ENCODE measurements at regions not wholly inside any gene's neighbourhood (a gene's known extent, or its start where the extent isn't known, plus 50 kb on each side); places are given as distances from the start of the nearest gene placed in this dataset.

- Histone ChIP-seq H3K23ac (ENCODE audit: insufficient read length) (no peak overlapping the region), H3K4me3 (ENCODE audit: extremely low read depth in 1 of 4, insufficient read depth in 2 of 4, low read depth in 3 of 4, low read length in 4 of 4) (no peak overlapping the region), H2BK5ac (ENCODE audit: low read depth, low read length) (no peak overlapping the region), H2BK120ac (replicated peaks; ENCODE audit: low read depth, low read length) (no peak overlapping the region), H3K18ac (ENCODE audit: extremely low read depth, low read length) (no peak overlapping the region), H3K14ac (ENCODE audit: insufficient read length) (no peak overlapping the region), H3K27me3 (replicated peaks in 1 of 4; ENCODE audit: control insufficient read depth in 3 of 4, extremely low read depth in 1 of 4, insufficient read depth in 3 of 4, low read length in 3 of 4) (no peaks in the 10 kb centered on the region), H3K79me1 (ENCODE audit: low read depth, low read length) (no peaks in the 10 kb centered on the region), H3K4me1 (replicated peaks in 1 of 4; ENCODE audit: control insufficient read depth in 3 of 4, insufficient read depth in 4 of 4, low read length in 3 of 4) (0 out of 7 replicates have a peak, but pooled peaks cover 0 to 2% (median 0%) of the 10 kb centered on the region in 4 experiments), H2BK20ac (ENCODE audit: low read length) (no peak overlapping the region), H2BK12ac (ENCODE audit: low read depth, low read length) (no peak overlapping the region), H3K9ac (replicated peaks in 1 of 4; ENCODE audit: extremely low read depth in 1 of 4, low read depth in 3 of 4, low read length in 3 of 4) (no peak overlapping the region), H3K79me2 (ENCODE audit: control insufficient read depth in 1 of 2, insufficient read depth in 2 of 2, low read length in 2 of 2) (no peaks in the 10 kb centered on the region), H3K36me3 (ENCODE audit: control insufficient read depth in 2 of 4, insufficient read depth in 4 of 4, low read length in 3 of 4) (no peaks in the 10 kb centered on the region), H4K5ac (ENCODE audit: insufficient read length, low read depth, low read length) (no peak overlapping the region), H3K4ac (replicated peaks; ENCODE audit: insufficient read length, low read depth, low read length) (no peak overlapping the region), H4K91ac (replicated peaks; ENCODE audit: insufficient read length, low read length) (no peak overlapping the region), H2BK15ac (ENCODE audit: low read length) (no peak overlapping the region), H3K23me2 (ENCODE audit: low read depth, low read length) (no peaks in the 10 kb centered on the region), H2AK5ac (ENCODE audit: low read depth, low read length) (no peak overlapping the region), H3K27ac (ENCODE audit: low read depth, low read length) (no peak overlapping the region), H3K56ac (replicated peaks; ENCODE audit: insufficient read length, low read depth, low read length) (no peak overlapping the region), H2AFZ (ENCODE audit: low read length) (no peak overlapping the region), H3K4me2 (ENCODE audit: insufficient read depth in 1 of 2, low read depth in 2 of 2, low read length in 2 of 2) (no peak overlapping the region), H4K20me1 (replicated peaks in 1 of 2; ENCODE audit: control insufficient read depth in 1 of 2, insufficient read depth in 2 of 2, low read length in 2 of 2) (no peaks in the 10 kb centered on the region), H3K9me3 (ENCODE audit: insufficient read depth in 2 of 2, low read depth in 1 of 2, low read length in 1 of 2) (no peaks in the 10 kb centered on the region), H4K8ac (ENCODE audit: extremely low read depth, insufficient read depth, low read length) (no peak overlapping the region)
- FAIRE-seq (no peak), DNase-seq (ENCODE audit: low read depth in 1 of 2, low spot score in 2 of 2) (no peak)
- POLR2A ChIA-PET (ENCODE audit: partially characterized antibody) = no interaction called here
- CTCF ChIA-PET (ENCODE audit: partially characterized antibody) = interaction anchor here (0.8 to 1.6 kb wide), 4 partner anchors 9 to 130 kb away, joined by 3 to 5 read pairs (median 4); no protein-coding TSS in a partner anchor
- WGBS, 2 experiments (ENCODE audit: extremely low coverage in 1 of 2, insufficient coverage in 1 of 2, insufficient read length in 1 of 2, insufficient replicate concordance in 2 of 2, low coverage in 1 of 2, low lambda C conversion rate in 2 of 2, missing lambda C conversion rate in 1 of 2) = 84% methylated on average over 3 of the region's 3 CpGs; no CpG with 5 or more reads in 1 of the 2 experiments
- TF ChIP-seq POLR2AphosphoS5 (IDR thresholded peaks at IDR 0.05; ENCODE audit: low read depth, low read length) (no peak), CHD2 (IDR thresholded peaks at IDR 0.05; ENCODE audit: low read length) (no peak), KDM4A (IDR thresholded peaks at IDR 0.05; ENCODE audit: low read depth, low read length, severe bottlenecking) (no peak), HDAC2 (IDR thresholded peaks at IDR 0.05; ENCODE audit: borderline replicate concordance in 1 of 2, low read depth in 2 of 2, low read length in 2 of 2) (no peak), RFX5 (IDR thresholded peaks at IDR 0.05; ENCODE audit: borderline replicate concordance, low read depth, low read length) (no peak), GTF2F1 (IDR thresholded peaks at IDR 0.05; ENCODE audit: borderline replicate concordance, low read depth, low read length) (no peak), EZH2 (IDR thresholded peaks at IDR 0.05; ENCODE audit: low read depth, low read length, severe bottlenecking) (no peak), FOSL1 (IDR thresholded peaks at IDR 0.05; ENCODE audit: insufficient read depth, low read depth, low read length) (no peak), SP4 (IDR thresholded peaks at IDR 0.05; ENCODE audit: low read length) (no peak), TEAD4 (IDR thresholded peaks at IDR 0.05; ENCODE audit: low read depth, low read length) (no peak), SUZ12 (IDR thresholded peaks at IDR 0.05; ENCODE audit: low read length) (no peak), NRF1 (IDR thresholded peaks at IDR 0.05; ENCODE audit: low read depth, low read length) (no peak)
These were observed 533.9 kb upstream of the CDH11 start for GRCh38 chr16:65655802-65656201.

Data from H1 (cell line).